ENCODE measurements at regions not wholly inside any gene's neighbourhood (a gene's known extent, or its start where the extent isn't known, plus 50 kb on each side); places are given as distances from the start of the nearest gene placed in this dataset.
A peak's percentile ranks its signal among the peaks of the same experiment; 100 is the strongest.

GRCh38 chr1:38685388-38685787, 174.2 kb downstream of the RRAGC start:
- Histone ChIP-seq H3K4me1 (ENCODE audit: control insufficient read depth, extremely low read depth, insufficient read depth, low read length) (no peaks in the 10 kb centered on the region), H3K9me1 (replicated peaks; ENCODE audit: control insufficient read depth, extremely low read depth, insufficient read depth, low read length) (no peaks in the 10 kb centered on the region), H3K9ac (replicated peaks; ENCODE audit: extremely low read depth, insufficient read depth, low read length) (no peak overlapping the region), H3K79me2 (ENCODE audit: control insufficient read depth, insufficient read depth, low read length) (no peaks in the 10 kb centered on the region), H4K20me1 (replicated peaks; ENCODE audit: control insufficient read depth, extremely low read depth, insufficient read depth, low read length) (no peaks in the 10 kb centered on the region), H3K4me3 (replicated peaks in 1 of 3; ENCODE audit: insufficient read depth in 1 of 3, low read depth in 1 of 3, low read length in 3 of 3) (no peak overlapping the region), H3K4me2 (ENCODE audit: insufficient read depth, low read length) (no peak overlapping the region), H3K27ac (ENCODE audit: insufficient read depth, low read depth, low read length) (no peak overlapping the region), H3K9me3 (replicated peaks; ENCODE audit: control insufficient read depth, insufficient read depth, low read length) (no peaks in the 10 kb centered on the region), H2AFZ (ENCODE audit: low read depth, low read length) (no peak overlapping the region), H3K27me3 (ENCODE audit: control insufficient read depth in 2 of 2, insufficient read depth in 2 of 2, low read length in 2 of 2) (peaks cover 0 to 2% of the 10 kb centered on the region in 2 experiments), H3K36me3 (ENCODE audit: control insufficient read depth in 2 of 2, extremely low read depth in 1 of 2, insufficient read depth in 2 of 2, low read length in 2 of 2) (no peaks in the 10 kb centered on the region)
- POLR2A ChIA-PET: no interaction called here
- DNase-seq (ENCODE audit: low read depth, low spot score) (no peak), FAIRE-seq (no peak)
- intact Hi-C loops (cut with micrococcal nuclease): no loop called here
- dilution Hi-C loops (cut with MboI; ENCODE audit: extremely low pct_ligation_motif_present, low sequenced_read_pairs): no loop called here
- CTCF ChIA-PET: no interaction called here
- TF ChIP-seq POLR2AphosphoS5 (IDR thresholded peaks at IDR 0.05; ENCODE audit: insufficient read depth, low read depth, low read length) (no peak), CTCF (IDR thresholded peaks at IDR 0.05; ENCODE audit: extremely low read depth in 1 of 2, insufficient read depth in 1 of 2, low read depth in 1 of 2, low read length in 2 of 2) (no peak), MYC (IDR thresholded peaks at IDR 0.05; ENCODE audit: low read depth, low read length) (no peak), EZH2 (IDR thresholded peaks at IDR 0.05; ENCODE audit: borderline replicate concordance, low read depth, low read length, severe bottlenecking) (no peak), JUN (IDR thresholded peaks at IDR 0.05; ENCODE audit: borderline replicate concordance, insufficient read depth, insufficient read length, low read depth) (no peak)
- BruUV-seq (replicated peaks): no TSS peak

DNA sequence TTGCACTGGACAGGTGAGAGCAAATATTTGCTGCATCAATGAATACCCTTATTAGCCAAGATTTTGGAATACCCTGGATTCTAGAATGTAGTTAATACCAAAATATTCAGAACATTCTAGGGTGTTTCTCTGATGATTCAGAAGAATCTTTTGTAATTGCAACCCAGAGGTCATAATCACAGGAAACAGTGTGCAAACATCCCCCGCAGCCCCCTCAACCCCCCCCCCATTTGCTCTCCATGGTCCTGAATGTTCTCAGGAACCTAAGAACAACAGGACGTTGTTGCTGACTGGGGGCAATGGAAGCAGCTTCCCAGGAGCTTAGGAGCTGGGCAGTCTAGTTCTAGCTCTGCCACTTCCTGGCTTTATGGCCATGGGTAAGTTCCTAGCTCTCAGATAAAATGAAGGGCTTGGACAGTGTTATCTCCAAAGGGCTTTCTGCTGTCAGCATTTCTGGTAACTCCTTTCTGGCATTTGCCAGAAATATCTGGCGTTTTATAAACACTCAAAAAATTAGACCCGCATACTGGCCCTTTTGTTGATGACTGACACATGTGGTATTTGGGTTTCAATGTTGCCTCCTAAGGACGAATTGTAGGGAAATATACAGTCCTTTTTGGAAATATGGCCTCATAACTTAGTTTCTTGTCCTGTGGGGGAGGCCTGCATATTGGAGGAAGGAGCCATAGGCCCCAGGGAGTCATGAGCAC, 178.6 kb downstream of the RRAGC start:
- intact Hi-C loops (cut with micrococcal nuclease): no loop called here
- H3K27ac ChIP-seq (ENCODE audit: insufficient read depth, low read depth, low read length): no peak overlapping the region
- no peaks in the 10 kb centered on the region for H3K4me1 ChIP-seq (ENCODE audit: control insufficient read depth, extremely low read depth, insufficient read depth, low read length)
- no peak for TF ChIP-seq FOS (IDR thresholded peaks at IDR 0.05; ENCODE audit: borderline replicate concordance, insufficient read depth, low read length)
- TF ChIP-seq MYC (IDR thresholded peaks at IDR 0.05; ENCODE audit: low read depth, low read length): no peak
- no peak for TF ChIP-seq GATA2 (IDR thresholded peaks at IDR 0.05; ENCODE audit: insufficient read depth, insufficient read length, low read depth, low read length)
- TF ChIP-seq CTCF (IDR thresholded peaks at IDR 0.05; ENCODE audit: extremely low read depth in 1 of 2, insufficient read depth in 1 of 2, low read depth in 1 of 2, low read length in 2 of 2): no peak
- TF ChIP-seq MAX (IDR thresholded peaks at IDR 0.05; ENCODE audit: insufficient read depth, insufficient read length): no peak
- TF ChIP-seq EZH2 (IDR thresholded peaks at IDR 0.05; ENCODE audit: borderline replicate concordance, low read depth, low read length, severe bottlenecking): no peak
- TF ChIP-seq POLR2A (IDR thresholded peaks at IDR 0.05; ENCODE audit: low read depth, low read length): no peak
- no peak for TF ChIP-seq POLR2AphosphoS5 (IDR thresholded peaks at IDR 0.05; ENCODE audit: insufficient read depth, low read depth, low read length)
- TF ChIP-seq JUN (IDR thresholded peaks at IDR 0.05; ENCODE audit: borderline replicate concordance, insufficient read depth, insufficient read length, low read depth): no peak
- peaks cover 0 to 2% of the 10 kb centered on the region in 2 experiments for H3K27me3 ChIP-seq (ENCODE audit: control insufficient read depth in 2 of 2, insufficient read depth in 2 of 2, low read length in 2 of 2)
- H3K4me3 ChIP-seq (replicated peaks in 1 of 3; ENCODE audit: insufficient read depth in 1 of 3, low read depth in 1 of 3, low read length in 3 of 3): no peak overlapping the region
- H3K9me1 ChIP-seq (replicated peaks; ENCODE audit: control insufficient read depth, extremely low read depth, insufficient read depth, low read length): no peaks in the 10 kb centered on the region
- no peak overlapping the region for H3K9ac ChIP-seq (replicated peaks; ENCODE audit: extremely low read depth, insufficient read depth, low read length)
- H3K4me2 ChIP-seq (ENCODE audit: insufficient read depth, low read length): no peak overlapping the region
- no peaks in the 10 kb centered on the region for H3K36me3 ChIP-seq (ENCODE audit: control insufficient read depth in 2 of 2, extremely low read depth in 1 of 2, insufficient read depth in 2 of 2, low read length in 2 of 2)
- ChIA-PET CTCF (no interaction called here), POLR2A (no interaction called here)
- no peak for FAIRE-seq
- no TSS peak for BruUV-seq (replicated peaks)
- no peak overlapping the region for H2AFZ ChIP-seq (ENCODE audit: low read depth, low read length)
- H4K20me1 ChIP-seq (replicated peaks; ENCODE audit: control insufficient read depth, extremely low read depth, insufficient read depth, low read length): no peaks in the 10 kb centered on the region
- DNase-seq (ENCODE audit: low read depth, low spot score): peak; percentile 15
- H3K9me3 ChIP-seq (replicated peaks; ENCODE audit: control insufficient read depth, insufficient read depth, low read length): no peaks in the 10 kb centered on the region
- dilution Hi-C loops (cut with MboI; ENCODE audit: extremely low pct_ligation_motif_present, low sequenced_read_pairs): no loop called here
- no peaks in the 10 kb centered on the region for H3K79me2 ChIP-seq (ENCODE audit: control insufficient read depth, insufficient read depth, low read length)
